NCI-H2081 (cell line): ENCODE measurements at regions not wholly inside any gene's neighbourhood (a gene's known extent, or its start where the extent isn't known, plus 50 kb on each side); places are given as distances from the start of the nearest gene placed in this dataset.
"Not testable (repeated sequence)": the region's sequence is repeated elsewhere in the genome, so short reads cannot be mapped to it uniquely, and the experiment has no call there.

Experiments used
- DNase-seq, 2 experiments: peaks; one replicate each; lab custom pipeline; 2025; lab: John Stamatoyannopoulos, UW

- DNase-seq: no peak
These were observed 95.2 kb downstream of the PLCE1 start for GRCh38 chr10:94088926-94089381.

- DNase-seq: no peak
These were observed 97.9 kb downstream of the PLCE1 start for GRCh38 chr10:94091649-94092048.

- DNase-seq: no peak
These were observed 99.1 kb downstream of the PLCE1 start for GRCh38 chr10:94092848-94093247.

- DNase-seq: no peak
These were observed 99.7 kb downstream of the PLCE1 start for GRCh38 chr10:94093286-94093905.

- no peak for DNase-seq
These were observed 100.8 kb downstream of the PLCE1 start for GRCh38 chr10:94094540-94094939.

GRCh38 chr10:94097656-94098055, 103.9 kb downstream of the PLCE1 start:
- DNase-seq: no peak

GRCh38 chr10:94098896-94099295, 105.2 kb downstream of the PLCE1 start:
- DNase-seq: no peak

GRCh38 chr10:94101894-94102293, 108.2 kb downstream of the PLCE1 start:
- no peak for DNase-seq

GRCh38 chr10:94102436-94102835, 108.7 kb downstream of the PLCE1 start:
- no peak for DNase-seq

- DNase-seq: no peak
These were observed 109.5 kb downstream of the PLCE1 start for GRCh38 chr10:94103192-94103591.

- DNase-seq: no peak
These were observed 110.1 kb downstream of the PLCE1 start for GRCh38 chr10:94103801-94104221.

- no peak for DNase-seq
These were observed 110.7 kb downstream of the PLCE1 start for GRCh38 chr10:94104316-94105000.

GRCh38 chr10:94105226-94105625, 111.5 kb downstream of the PLCE1 start:
- no peak for DNase-seq

- DNase-seq: no peak
These were observed 113.5 kb downstream of the PLCE1 start for GRCh38 chr10:94107191-94107590.

- DNase-seq: no peak
These were observed 114.5 kb downstream of the PLCE1 start for GRCh38 chr10:94108200-94108599.

GRCh38 chr10:94111367-94111766, 117.6 kb downstream of the PLCE1 start:
- no peak for DNase-seq

- DNase-seq: no peak
These were observed 118.6 kb downstream of the PLCE1 start for GRCh38 chr10:94112321-94112720.

GRCh38 chr10:94115725-94116124, 122.0 kb downstream of the PLCE1 start:
- no peak for DNase-seq

GRCh38 chr10:94116848-94117247, 123.1 kb downstream of the PLCE1 start:
- no peak for DNase-seq

- no peak for DNase-seq
These were observed 128.5 kb downstream of the PLCE1 start for GRCh38 chr10:94122211-94122610.

GRCh38 chr10:94123258-94123995, 129.7 kb downstream of the PLCE1 start:
- DNase-seq: no peak

- DNase-seq: not testable (repeated sequence)
These were observed 130.4 kb downstream of the PLCE1 start for GRCh38 chr10:94124147-94124546.

- not testable (repeated sequence) for DNase-seq
These were observed 131.5 kb downstream of the PLCE1 start for GRCh38 chr10:94125268-94125667.
